ENCODE measurements at regions not wholly inside any gene's neighbourhood (a gene's known extent, or its start where the extent isn't known, plus 50 kb on each side); places are given as distances from the start of the nearest gene placed in this dataset.

- H3K27me3 ChIP-seq: no peaks in the 10 kb centered on the region
- TF ChIP-seq POLR2A (IDR thresholded peaks at IDR 0.05) (no peak), CTCF (IDR thresholded peaks at IDR 0.05) (no peak), POLR2AphosphoS5 (IDR thresholded peaks at IDR 0.05) (no peak), EP300 (IDR thresholded peaks at IDR 0.05) (no peak)
- intact Hi-C loops (cut with DNase I; ENCODE audit: low total_unique reads): no loop called here
- H3K4me3 ChIP-seq: no peak overlapping the region
- H3K27ac ChIP-seq: no peak overlapping the region
- H3K36me3 ChIP-seq: no peaks in the 10 kb centered on the region
- 67 to 75% (median 70%) methylated on average over 4 of the region's 4 CpGs for WGBS, 5 donors
- H3K4me1 ChIP-seq: no peaks in the 10 kb centered on the region
- no peaks in the 10 kb centered on the region for H3K9me3 ChIP-seq
- no peak for DNase-seq
Measured at GRCh38 chr11:13227676-13228255, 49.8 kb upstream of the BMAL1 start.

Small RNAs in the stretch of these regions (small RNA-seq; reads per million reads assigned to genes)
- 0 reads per million in 4 donors for gene AC022878.1

All from stomach (tissue), 8 donors.